Endothelial cell of umbilical vein (primary cell): ENCODE measurements at regions not wholly inside any gene's neighbourhood (a gene's known extent, or its start where the extent isn't known, plus 50 kb on each side); places are given as distances from the start of the nearest gene placed in this dataset.

ENCODE experiments used
- BruUV-seq: library from RNA; stranded (reverse); fragments of 400-500 nt; replicated peaks from 2 replicates; lab custom pipeline; 2021; lab: Mats Ljungman, UMichigan
- CTCF ChIA-PET: fragments of 300-600, 350-600 bp; sonication (Branson Sonifier 250); formaldehyde crosslinking; loops from one replicate; lab custom pipeline; 2021; ENCODE audit warnings: antibody characterized with exemption, inconsistent platforms; lab: Charles Lee
- POLR2A ChIA-PET: fragments of 300-600, 350-600 bp; sonication (Branson Sonifier 250); formaldehyde crosslinking; loops from one replicate; lab custom pipeline; 2021; ENCODE audit warnings: antibody characterized with exemption, inconsistent platforms; lab: Charles Lee
- DNase-seq: peaks from one replicate; pipeline ENCODE4 v3.0.0-alpha.2; 2011; ENCODE audit warnings: low read depth, low spot score
- FAIRE-seq: peaks from 2 replicates; lab custom pipeline; 2011; peaks lifted over from hg19 to GRCh38; lab: Jason Lieb, UNC
- H2AFZ ChIP-seq: 2 replicates; pipeline ENCODE4 v1.6.0; 2012; ENCODE audit warnings: low read depth, low read length, control low read depth, inconsistent platforms
- H3K27ac ChIP-seq: 2 replicates; pipeline ENCODE4 v1.5.1; 2011; ENCODE audit warnings: low read depth, mild to moderate bottlenecking, control low read depth, low read length, moderate library complexity; ENCODE audit not compliant: insufficient read depth
- H3K27me3 ChIP-seq, 2 experiments: 2 replicates each; pipeline versions ENCODE4 v1.6.0 to v1.6.1; 2011; ENCODE audit warnings: low read length in 2 of 2, mixed read lengths in 1 of 2; ENCODE audit not compliant: control insufficient read depth in 2 of 2, insufficient read depth in 2 of 2
- H3K36me3 ChIP-seq, 2 experiments: 2 replicates in 1 of 2; 3 replicates in 1 of 2; pipeline ENCODE4 v1.5.1; 2011; ENCODE audit warnings: low read length in 2 of 2, mild to moderate bottlenecking in 1 of 2, moderate library complexity in 1 of 2; ENCODE audit not compliant: control insufficient read depth in 2 of 2, insufficient read depth in 2 of 2; ENCODE audit errors: extremely low read depth in 1 of 2
- H3K4me1 ChIP-seq: 3 replicates; pipeline ENCODE4 v1.5.1; 2011; ENCODE audit warnings: mild to moderate bottlenecking, low read length; ENCODE audit not compliant: control insufficient read depth, insufficient read depth; ENCODE audit errors: extremely low read depth
- H3K4me2 ChIP-seq: 2 replicates; pipeline ENCODE4 v1.6.1; 2011; ENCODE audit warnings: low read length, control low read depth, mixed read lengths; ENCODE audit not compliant: insufficient read depth
- H3K4me3 ChIP-seq, 3 experiments: fragments of 200-600 bp in 1 of 3; sonication (generic), shearing (Covaris generic) in 1 of 3; replicated peaks in 1 of 3; 2 replicates each; pipeline ENCODE4 v1.5.1; 2011 to 2016; ENCODE audit warnings: control low read depth in 3 of 3, low read length in 3 of 3, mild to moderate bottlenecking in 2 of 3, inconsistent platforms in 1 of 3, low read depth in 1 of 3, moderate library complexity in 1 of 3; ENCODE audit not compliant: insufficient read depth in 1 of 3
- H3K79me2 ChIP-seq: 2 replicates; pipeline ENCODE4 v1.6.0; 2012; ENCODE audit warnings: low read length, inconsistent platforms; ENCODE audit not compliant: control insufficient read depth, insufficient read depth
- H3K9ac ChIP-seq: replicated peaks from 2 replicates; pipeline ENCODE3; 2011; ENCODE audit warnings: low read length, control low read depth; ENCODE audit not compliant: insufficient read depth; ENCODE audit errors: extremely low read depth
- H3K9me1 ChIP-seq: replicated peaks from 3 replicates; pipeline ENCODE4 v1.6.0; 2011; ENCODE audit warnings: mild to moderate bottlenecking, low read length; ENCODE audit not compliant: control insufficient read depth, insufficient read depth; ENCODE audit errors: extremely low read depth
- H3K9me3 ChIP-seq: replicated peaks from 2 replicates; pipeline ENCODE4 v1.5.1; 2012; ENCODE audit warnings: low read length, inconsistent platforms; ENCODE audit not compliant: control insufficient read depth, insufficient read depth
- H4K20me1 ChIP-seq: replicated peaks from 2 replicates; pipeline ENCODE3; 2011; ENCODE audit warnings: mild to moderate bottlenecking, low read length; ENCODE audit not compliant: control insufficient read depth, insufficient read depth; ENCODE audit errors: extremely low read depth
- EZH2 ChIP-seq: IDR thresholded peaks from 2 replicates; pipeline ENCODE4 v1.6.1; 2012; ENCODE audit warnings: borderline replicate concordance, low read depth, mild to moderate bottlenecking, moderate library complexity, low read length, inconsistent platforms; ENCODE audit not compliant: severe bottlenecking
- FOS ChIP-seq: IDR thresholded peaks from 2 replicates; pipeline ENCODE4 v1.6.1; 2011; ENCODE audit warnings: mild to moderate bottlenecking, low read length, moderate library complexity, borderline replicate concordance; ENCODE audit not compliant: insufficient read depth
- GATA2 ChIP-seq: IDR thresholded peaks from 2 replicates; pipeline ENCODE4 v1.7.0; 2011; ENCODE audit warnings: low read depth, mild to moderate bottlenecking, moderate library complexity, mixed read lengths, low read length; ENCODE audit not compliant: insufficient read length, insufficient read depth
- JUN ChIP-seq: IDR thresholded peaks from 2 replicates; pipeline ENCODE4 v1.6.1; 2011; ENCODE audit warnings: borderline replicate concordance, low read depth; ENCODE audit not compliant: insufficient read length, insufficient read depth
- MYC ChIP-seq: IDR thresholded peaks from one replicate; pipeline ENCODE4 v1.6.1; 2011; ENCODE audit warnings: mild to moderate bottlenecking, low read depth, low read length
- POLR2A ChIP-seq: IDR thresholded peaks from 2 replicates; pipeline ENCODE4 v1.6.1; 2012; ENCODE audit warnings: low read depth, mild to moderate bottlenecking, control low read depth, low read length
- POLR2AphosphoS5 ChIP-seq: IDR thresholded peaks from 2 replicates; pipeline ENCODE4 v1.6.1; 2012; ENCODE audit warnings: low read depth, mild to moderate bottlenecking, control low read depth, low read length, moderate library complexity; ENCODE audit not compliant: insufficient read depth
- dilution Hi-C: fragments of 300-500 bp; cut with MboI; formaldehyde crosslinking; loops from one replicate; pipeline ENCODE4 v1.15.0; 2019; ENCODE audit warnings: low sequenced_read_pairs; ENCODE audit not compliant: extremely low pct_ligation_motif_present
- intact Hi-C: fragments of 100-400 bp; cut with micrococcal nuclease; formaldehyde crosslinking; loops from one replicate; pipeline ENCODE4 v1.10.0; 2022
- TF ChIP-seq, protein P1 (sequence below): IDR thresholded peaks from 2 replicates; pipeline ENCODE4 v1.6.1; 2011; ENCODE audit not compliant: insufficient read depth, insufficient read length
- TF ChIP-seq, protein P2 (sequence below), 2 donors: IDR thresholded peaks; 1 replicate in 1 of 2; 2 replicates in 1 of 2; pipeline ENCODE4 v1.5.1; 2011; ENCODE audit warnings: low read length in 2 of 2, mild to moderate bottlenecking in 2 of 2, moderate library complexity in 2 of 2, control low read depth in 1 of 2, inconsistent platforms in 1 of 2, low read depth in 1 of 2; ENCODE audit not compliant: insufficient read depth in 1 of 2; ENCODE audit errors: extremely low read depth in 1 of 2

DNA sequence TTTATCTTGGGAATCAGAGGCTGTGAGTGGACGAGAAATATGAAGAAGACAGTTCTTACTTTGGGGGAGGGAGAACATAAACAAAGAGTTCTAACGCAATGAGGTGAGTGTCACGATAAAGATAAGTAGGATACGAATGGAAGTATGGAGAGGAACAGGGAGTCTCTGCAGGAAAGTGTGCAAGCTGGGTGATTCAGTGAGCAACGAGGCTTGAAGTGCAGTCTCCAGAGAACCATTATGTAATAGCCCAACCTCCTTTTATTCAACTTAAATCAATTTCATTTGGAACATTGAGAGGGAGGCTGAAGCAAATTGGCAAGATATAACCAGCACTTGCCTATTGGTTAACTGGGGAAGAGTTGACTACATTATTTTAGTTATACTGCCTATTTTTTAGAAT is 99.3 kb upstream of the PLD5 start:
- Histone ChIP-seq H3K9ac (no peak overlapping the region), H3K9me3 (peaks cover 4% of the 10 kb centered on the region), H3K36me3 (no peaks in the 10 kb centered on the region), H3K27ac (no peak overlapping the region), H4K20me1 (no peaks in the 10 kb centered on the region), H3K4me3 (no peak overlapping the region), H3K9me1 (no peaks in the 10 kb centered on the region), H3K4me1 (no peaks in the 10 kb centered on the region), H3K79me2 (no peaks in the 10 kb centered on the region), H2AFZ (no peak overlapping the region), H3K4me2 (no peak overlapping the region), H3K27me3 (no peaks in the 10 kb centered on the region)
- POLR2A ChIA-PET: no interaction called here
- FAIRE-seq: no peak
- BruUV-seq: no TSS peak
- TF ChIP-seq EZH2: no peak
- TF ChIP-seq MYC: no peak
- TF ChIP-seq GATA2: no peak
- TF ChIP-seq FOS: no peak
- dilution Hi-C loops: no loop called here
- no peak for DNase-seq
- CTCF ChIA-PET: no interaction called here
- intact Hi-C loops: no loop called here

DNA sequence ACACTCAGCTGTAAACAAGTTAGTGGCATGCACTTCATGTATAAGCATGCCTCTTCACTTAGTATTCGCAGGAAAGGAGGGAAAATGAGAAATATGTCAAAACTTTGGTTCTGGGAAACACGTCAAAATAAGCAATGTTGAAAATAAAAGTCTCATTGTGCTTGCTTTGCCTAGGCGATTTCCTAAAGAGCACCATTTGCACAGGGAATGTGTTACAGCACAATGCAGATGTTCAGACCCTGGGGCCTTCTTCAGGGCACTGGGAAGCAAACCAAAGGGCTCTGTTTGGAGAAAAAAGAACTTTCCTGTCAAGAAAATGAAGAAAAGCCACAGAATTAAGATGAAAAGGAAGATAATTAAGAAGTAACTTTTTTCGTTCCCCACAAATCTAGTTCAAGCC is 98.6 kb upstream of the PLD5 start:
- no peak for TF ChIP-seq POLR2A
- no peak for TF ChIP-seq POLR2AphosphoS5
- TF ChIP-seq JUN: no peak
- TF ChIP-seq EZH2: no peak
- TF ChIP-seq FOS: no peak
- TF ChIP-seq, protein P1, sequence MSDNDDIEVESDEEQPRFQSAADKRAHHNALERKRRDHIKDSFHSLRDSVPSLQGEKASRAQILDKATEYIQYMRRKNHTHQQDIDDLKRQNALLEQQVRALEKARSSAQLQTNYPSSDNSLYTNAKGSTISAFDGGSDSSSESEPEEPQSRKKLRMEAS: no peak
- TF ChIP-seq GATA2: no peak
- TF ChIP-seq, protein P2, sequence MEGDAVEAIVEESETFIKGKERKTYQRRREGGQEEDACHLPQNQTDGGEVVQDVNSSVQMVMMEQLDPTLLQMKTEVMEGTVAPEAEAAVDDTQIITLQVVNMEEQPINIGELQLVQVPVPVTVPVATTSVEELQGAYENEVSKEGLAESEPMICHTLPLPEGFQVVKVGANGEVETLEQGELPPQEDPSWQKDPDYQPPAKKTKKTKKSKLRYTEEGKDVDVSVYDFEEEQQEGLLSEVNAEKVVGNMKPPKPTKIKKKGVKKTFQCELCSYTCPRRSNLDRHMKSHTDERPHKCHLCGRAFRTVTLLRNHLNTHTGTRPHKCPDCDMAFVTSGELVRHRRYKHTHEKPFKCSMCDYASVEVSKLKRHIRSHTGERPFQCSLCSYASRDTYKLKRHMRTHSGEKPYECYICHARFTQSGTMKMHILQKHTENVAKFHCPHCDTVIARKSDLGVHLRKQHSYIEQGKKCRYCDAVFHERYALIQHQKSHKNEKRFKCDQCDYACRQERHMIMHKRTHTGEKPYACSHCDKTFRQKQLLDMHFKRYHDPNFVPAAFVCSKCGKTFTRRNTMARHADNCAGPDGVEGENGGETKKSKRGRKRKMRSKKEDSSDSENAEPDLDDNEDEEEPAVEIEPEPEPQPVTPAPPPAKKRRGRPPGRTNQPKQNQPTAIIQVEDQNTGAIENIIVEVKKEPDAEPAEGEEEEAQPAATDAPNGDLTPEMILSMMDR (IDR thresholded peaks at IDR 0.05; ENCODE audit: extremely low read depth in 1 of 2, insufficient read depth in 1 of 2, low read depth in 1 of 2, low read length in 2 of 2): no peak
- CTCF ChIA-PET: no interaction called here
- H3K9me1 ChIP-seq: no peaks in the 10 kb centered on the region
- dilution Hi-C loops (no loop called here), intact Hi-C loops (no loop called here)
- H3K79me2 ChIP-seq: no peaks in the 10 kb centered on the region
- no peaks in the 10 kb centered on the region for H4K20me1 ChIP-seq
- DNase-seq: no peak
- no TSS peak for BruUV-seq
- no peak overlapping the region for H3K27ac ChIP-seq
- H2AFZ ChIP-seq: no peak overlapping the region
- POLR2A ChIA-PET: no interaction called here
- no peaks in the 10 kb centered on the region for H3K36me3 ChIP-seq
- no peak overlapping the region for H3K4me2 ChIP-seq
- no peaks in the 10 kb centered on the region for H3K4me1 ChIP-seq
- no peaks in the 10 kb centered on the region for H3K27me3 ChIP-seq
- H3K9me3 ChIP-seq: peaks cover 4% of the 10 kb centered on the region
- no peak overlapping the region for H3K4me3 ChIP-seq
- no peak overlapping the region for H3K9ac ChIP-seq
- no peak for FAIRE-seq
